H9 (cell line): ENCODE measurements at regions not wholly inside any gene's neighbourhood (a gene's known extent, or its start where the extent isn't known, plus 50 kb on each side); places are given as distances from the start of the nearest gene placed in this dataset.
"Not testable (repeated sequence)": the region's sequence is repeated elsewhere in the genome, so short reads cannot be mapped to it uniquely, and the experiment has no call there.

ENCODE experiments used
- DNase-seq: peaks from one replicate; pipeline ENCODE4 v3.0.0-alpha.2; 2017
- H2AFZ ChIP-seq: one replicate; pipeline ENCODE4 v1.6.1; 2013; ENCODE audit warnings: mild to moderate bottlenecking, low read length, control low read depth, moderate library complexity
- H2AK5ac ChIP-seq: 2 replicates; pipeline ENCODE4 v1.6.1; 2013; ENCODE audit warnings: low read length, control low read depth, mixed read lengths; ENCODE audit not compliant: insufficient read length
- H2BK120ac ChIP-seq: one replicate; pipeline ENCODE4 v1.6.1; 2013; ENCODE audit warnings: low read depth, mild to moderate bottlenecking, low read length, control low read depth, inconsistent platforms; ENCODE audit not compliant: poor library complexity, severe bottlenecking
- H2BK12ac ChIP-seq: 2 replicates; pipeline ENCODE4 v1.6.1; 2013; ENCODE audit warnings: low read length, control low read depth, mixed read lengths, low read depth; ENCODE audit not compliant: insufficient read length
- H2BK15ac ChIP-seq: 2 replicates; pipeline ENCODE4 v1.6.1; 2013; ENCODE audit warnings: low read depth, low read length, control low read depth
- H2BK20ac ChIP-seq: one replicate; pipeline ENCODE4 v1.6.1; 2013; ENCODE audit warnings: low read depth, mild to moderate bottlenecking, low read length, control low read depth, inconsistent platforms; ENCODE audit not compliant: poor library complexity, severe bottlenecking
- H2BK5ac ChIP-seq: 2 replicates; pipeline ENCODE4 v1.6.1; 2013; ENCODE audit warnings: low read length, control low read depth, mixed read lengths; ENCODE audit not compliant: insufficient read length
- H3K14ac ChIP-seq: 2 replicates; pipeline ENCODE4 v1.6.1; 2013; ENCODE audit warnings: low read length, control low read depth; ENCODE audit not compliant: insufficient read depth
- H3K18ac ChIP-seq: 2 replicates; pipeline ENCODE4 v1.6.1; 2013; ENCODE audit warnings: low read depth, mild to moderate bottlenecking, mixed read lengths, low read length, control low read depth; ENCODE audit not compliant: insufficient read length
- H3K23ac ChIP-seq: 2 replicates; pipeline ENCODE4 v1.6.1; 2013; ENCODE audit warnings: low read length, control low read depth, mixed read lengths, low read depth; ENCODE audit not compliant: insufficient read length
- H3K23me2 ChIP-seq: 2 replicates; pipeline ENCODE4 v1.6.1; 2013; ENCODE audit warnings: low read depth, mild to moderate bottlenecking, mixed read lengths, low read length, control low read depth; ENCODE audit not compliant: insufficient read length, poor library complexity, severe bottlenecking
- H3K27ac ChIP-seq: 2 replicates; pipeline ENCODE4 v1.5.1; 2013; ENCODE audit warnings: low read length, control low read depth, mixed read lengths, low read depth; ENCODE audit not compliant: insufficient read length
- H3K27me3 ChIP-seq: 2 replicates; pipeline ENCODE4 v1.6.1; 2013; ENCODE audit warnings: low read length, control low read depth, inconsistent platforms; ENCODE audit not compliant: insufficient read depth
- H3K4ac ChIP-seq: 2 replicates; pipeline ENCODE4 v1.6.1; 2013; ENCODE audit warnings: low read depth, mild to moderate bottlenecking, control low read depth, inconsistent platforms, low read length, moderate library complexity
- H3K4me1 ChIP-seq: 2 replicates; pipeline ENCODE4 v1.6.1; 2013; ENCODE audit warnings: low read length, control low read depth, inconsistent platforms; ENCODE audit not compliant: insufficient read depth
- H3K4me2 ChIP-seq: 2 replicates; pipeline ENCODE4 v1.6.1; 2013; ENCODE audit warnings: low read length, control low read depth, mixed read lengths; ENCODE audit not compliant: insufficient read length, insufficient read depth
- H3K56ac ChIP-seq: 2 replicates; pipeline ENCODE4 v1.6.1; 2013; ENCODE audit warnings: low read depth, mild to moderate bottlenecking, mixed read lengths, low read length, control low read depth; ENCODE audit not compliant: insufficient read length
- H3K79me1 ChIP-seq: 2 replicates; pipeline ENCODE4 v1.6.1; 2013; ENCODE audit warnings: low read depth, mild to moderate bottlenecking, moderate library complexity, low read length, control low read depth, inconsistent platforms; ENCODE audit not compliant: insufficient read depth, poor library complexity, severe bottlenecking
- H3K79me2 ChIP-seq: 2 replicates; pipeline ENCODE4 v1.6.1; 2013; ENCODE audit warnings: low read length, control low read depth, inconsistent platforms; ENCODE audit not compliant: insufficient read depth
- H3K9ac ChIP-seq: 2 replicates; pipeline ENCODE4 v1.6.1; 2013; ENCODE audit warnings: low read length, control low read depth, mixed read lengths; ENCODE audit not compliant: insufficient read length; ENCODE audit errors: extremely low read depth
- H3K9me3 ChIP-seq: one replicate; pipeline ENCODE4 v1.6.1; 2013; ENCODE audit warnings: low read depth, low read length, inconsistent platforms; ENCODE audit not compliant: control insufficient read depth
- H3T11ph ChIP-seq: one replicate; pipeline ENCODE4 v1.6.1; 2013; ENCODE audit warnings: mild to moderate bottlenecking, low read length, control low read depth, inconsistent platforms
- H4K20me1 ChIP-seq: one replicate; pipeline ENCODE4 v1.6.1; 2013; ENCODE audit not compliant: control insufficient read depth, insufficient read length, insufficient read depth
- H4K5ac ChIP-seq: 2 replicates; pipeline ENCODE4 v1.6.1; 2013; ENCODE audit warnings: low read depth, mild to moderate bottlenecking, mixed read lengths, low read length, control low read depth; ENCODE audit not compliant: insufficient read length
- H4K8ac ChIP-seq: replicated peaks from 2 replicates; pipeline ENCODE4 v1.6.1; 2013; ENCODE audit warnings: low read length, control low read depth, mixed read lengths, low read depth; ENCODE audit not compliant: insufficient read length
- H4K91ac ChIP-seq: 2 replicates; pipeline ENCODE4 v1.6.1; 2013; ENCODE audit warnings: low read depth, mild to moderate bottlenecking, moderate library complexity, mixed read lengths, low read length, control low read depth; ENCODE audit not compliant: insufficient read length
- H3K27ac Mint-ChIP-seq, 3 experiments: 2 replicates in 2 of 3; 3 replicates in 1 of 3; pipeline ENCODE4 v1.8.0; 2020 to 2021; ENCODE audit warnings: mixed read lengths in 3 of 3, mild to moderate bottlenecking in 1 of 3, moderate library complexity in 1 of 3
- H3K27me3 Mint-ChIP-seq: 2 replicates; pipeline ENCODE4 v1.8.0; 2021; ENCODE audit warnings: low read depth, mild to moderate bottlenecking, moderate library complexity, mixed read lengths
- H3K36me3 Mint-ChIP-seq, 3 experiments: 2 replicates in 2 of 3; 3 replicates in 1 of 3; pipeline ENCODE4 v1.8.0; 2020 to 2021; ENCODE audit warnings: low read depth in 3 of 3, mixed read lengths in 3 of 3; ENCODE audit not compliant: insufficient read depth in 1 of 3
- H3K4me1 Mint-ChIP-seq, 2 experiments: 2 replicates each; pipeline ENCODE4 v1.8.0; 2020; ENCODE audit warnings: mixed read lengths in 2 of 2
- H3K4me3 Mint-ChIP-seq, 2 experiments: 2 replicates in 1 of 2; 3 replicates in 1 of 2; pipeline ENCODE4 v1.8.0; 2020 to 2021; ENCODE audit warnings: mild to moderate bottlenecking in 2 of 2, mixed read lengths in 2 of 2, moderate library complexity in 1 of 2
- H3K9me3 Mint-ChIP-seq, 2 experiments: 2 replicates in 1 of 2; 3 replicates in 1 of 2; pipeline ENCODE4 v1.8.0; 2020; ENCODE audit warnings: mild to moderate bottlenecking in 2 of 2, mixed read lengths in 2 of 2, moderate library complexity in 1 of 2
- WGBS: extraction: QIAGEN DNeasy Blood & Tissue Kit; methylation state at CpG from one replicate; pipeline ENCODE4 v1.1.7; 2013; ENCODE audit warnings: missing lambda C conversion rate, low lambda C conversion rate, mixed read lengths; ENCODE audit not compliant: insufficient read length; ENCODE audit errors: extremely low coverage; 5-methylcytosine and 5-hydroxymethylcytosine counted together
- TF ChIP-seq, protein P1 (sequence below): fragments of 200-600 bp; sonication (generic); conservative IDR thresholded peaks from 3 replicates; pipeline ENCODE4 v1.8.0; 2021; ENCODE audit warnings: antibody characterized with exemption, mild to moderate bottlenecking

DNA sequence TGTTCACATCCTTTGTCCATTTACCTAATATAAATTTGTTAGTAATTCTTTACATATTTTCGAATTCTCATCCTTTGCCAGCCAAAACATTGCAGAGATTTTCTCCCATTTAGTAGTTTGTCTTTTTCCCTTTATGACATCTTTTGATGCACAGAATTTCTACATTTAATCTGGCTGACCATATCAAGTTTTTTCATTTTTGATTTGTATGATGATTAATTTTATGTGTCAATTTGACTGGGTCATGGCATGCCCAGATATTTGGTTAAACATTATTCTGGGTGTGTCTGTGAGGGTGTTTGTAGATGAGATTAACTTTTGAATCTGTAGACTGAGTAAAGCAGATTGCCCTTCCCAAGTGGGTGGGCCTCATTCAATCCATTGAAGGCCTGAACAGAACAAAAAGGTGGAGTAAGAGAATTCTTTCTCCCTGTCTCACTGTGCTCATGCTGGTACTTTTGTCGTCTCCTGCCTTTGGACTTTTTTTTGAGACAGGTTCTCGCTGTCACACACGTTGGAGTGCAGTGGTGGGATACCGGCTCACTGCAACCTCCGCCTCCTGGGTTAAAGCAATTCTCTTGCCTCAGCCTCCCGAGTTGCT is 72.1 kb upstream of the EPB41L1 start:
- H3K18ac ChIP-seq: no peak overlapping the region
- no peak overlapping the region for H3K23ac ChIP-seq
- H3K4me3 Mint-ChIP-seq: no peak overlapping the region
- no peaks in the 10 kb centered on the region for H4K20me1 ChIP-seq
- H2BK12ac ChIP-seq: no peak overlapping the region
- no peak overlapping the region for H3K4ac ChIP-seq
- H2AFZ ChIP-seq: no peak overlapping the region
- DNase-seq: no peak
- H3K9me3 Mint-ChIP-seq: peaks cover 4 to 9% of the 10 kb centered on the region in 2 experiments
- peaks cover 23% of the 10 kb centered on the region for H3K27me3 Mint-ChIP-seq
- no peaks in the 10 kb centered on the region for H3K27me3 ChIP-seq
- no peak overlapping the region for H2AK5ac ChIP-seq
- H3K36me3 Mint-ChIP-seq: peaks cover 0 to 9% (median 3%) of the 10 kb centered on the region in 3 experiments; a peak in 5 of 7 replicates
- H2BK5ac ChIP-seq: no peak overlapping the region
- H3K79me2 ChIP-seq: no peaks in the 10 kb centered on the region
- H2BK120ac ChIP-seq: no peak overlapping the region
- H3K27ac ChIP-seq: no peak overlapping the region
- peaks cover 9 to 10% of the 10 kb centered on the region in 2 experiments for H3K4me1 Mint-ChIP-seq
- H3K4me1 ChIP-seq: no peaks in the 10 kb centered on the region
- H4K91ac ChIP-seq: no peak overlapping the region
- no peak overlapping the region for H3T11ph ChIP-seq
- H3K23me2 ChIP-seq: no peaks in the 10 kb centered on the region
- H3K79me1 ChIP-seq: no peaks in the 10 kb centered on the region
- no peak overlapping the region for H4K5ac ChIP-seq
- H2BK15ac ChIP-seq: no peak overlapping the region
- no CpG with 5 or more reads among the region's 7 CpGs for WGBS
- no peak overlapping the region for H2BK20ac ChIP-seq
- no peak overlapping the region for H3K4me2 ChIP-seq
- no peak overlapping the region for H3K14ac ChIP-seq
- H3K9ac ChIP-seq: no peak overlapping the region
- H4K8ac ChIP-seq: no peak overlapping the region
- no peak overlapping the region for H3K27ac Mint-ChIP-seq
- TF ChIP-seq, protein P1, sequence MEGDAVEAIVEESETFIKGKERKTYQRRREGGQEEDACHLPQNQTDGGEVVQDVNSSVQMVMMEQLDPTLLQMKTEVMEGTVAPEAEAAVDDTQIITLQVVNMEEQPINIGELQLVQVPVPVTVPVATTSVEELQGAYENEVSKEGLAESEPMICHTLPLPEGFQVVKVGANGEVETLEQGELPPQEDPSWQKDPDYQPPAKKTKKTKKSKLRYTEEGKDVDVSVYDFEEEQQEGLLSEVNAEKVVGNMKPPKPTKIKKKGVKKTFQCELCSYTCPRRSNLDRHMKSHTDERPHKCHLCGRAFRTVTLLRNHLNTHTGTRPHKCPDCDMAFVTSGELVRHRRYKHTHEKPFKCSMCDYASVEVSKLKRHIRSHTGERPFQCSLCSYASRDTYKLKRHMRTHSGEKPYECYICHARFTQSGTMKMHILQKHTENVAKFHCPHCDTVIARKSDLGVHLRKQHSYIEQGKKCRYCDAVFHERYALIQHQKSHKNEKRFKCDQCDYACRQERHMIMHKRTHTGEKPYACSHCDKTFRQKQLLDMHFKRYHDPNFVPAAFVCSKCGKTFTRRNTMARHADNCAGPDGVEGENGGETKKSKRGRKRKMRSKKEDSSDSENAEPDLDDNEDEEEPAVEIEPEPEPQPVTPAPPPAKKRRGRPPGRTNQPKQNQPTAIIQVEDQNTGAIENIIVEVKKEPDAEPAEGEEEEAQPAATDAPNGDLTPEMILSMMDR: no peak
- no peaks in the 10 kb centered on the region for H3K9me3 ChIP-seq
- no peak overlapping the region for H3K56ac ChIP-seq

DNA sequence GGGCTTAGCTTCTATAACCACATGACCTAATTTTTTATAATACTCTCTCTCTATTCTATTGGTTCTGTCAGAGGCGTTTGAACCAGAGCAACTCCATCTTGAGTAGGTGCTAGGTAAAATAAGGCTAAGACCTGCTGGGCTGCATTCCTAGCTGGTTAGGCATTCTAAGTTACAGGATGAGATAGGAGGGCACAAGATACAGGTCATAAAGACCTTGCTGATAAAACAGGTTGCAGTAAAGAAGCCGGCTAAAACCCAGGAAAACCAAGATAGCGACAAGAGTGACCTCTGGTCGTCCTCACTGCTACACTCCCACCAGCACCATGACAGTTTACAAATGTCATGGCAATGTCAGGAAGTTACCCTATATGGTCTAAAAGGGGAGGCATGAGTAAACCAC is 71.3 kb upstream of the EPB41L1 start:
- not testable (repeated sequence) for H3K4ac ChIP-seq, H3K79me1 ChIP-seq, H3T11ph ChIP-seq, H2BK15ac ChIP-seq, H3K56ac ChIP-seq, H3K18ac ChIP-seq, H3K4me1 ChIP-seq, DNase-seq, H3K23me2 ChIP-seq, H4K5ac ChIP-seq, H3K4me1 Mint-ChIP-seq, H3K36me3 Mint-ChIP-seq, H3K27me3 ChIP-seq, H3K4me2 ChIP-seq, H3K27ac ChIP-seq, H2BK12ac ChIP-seq, H2AK5ac ChIP-seq, H4K8ac ChIP-seq, H3K4me3 Mint-ChIP-seq, H2BK5ac ChIP-seq, H2AFZ ChIP-seq, H3K14ac ChIP-seq, H3K23ac ChIP-seq, H3K9me3 ChIP-seq, H2BK120ac ChIP-seq, H2BK20ac ChIP-seq, H3K9me3 Mint-ChIP-seq, H3K27ac Mint-ChIP-seq, H4K91ac ChIP-seq, H3K9ac ChIP-seq, H4K20me1 ChIP-seq, H3K79me2 ChIP-seq
- WGBS: no CpG with 5 or more reads among the region's 4 CpGs
- H3K27me3 Mint-ChIP-seq: peaks cover 24% of the 10 kb centered on the region
